ENCODE measurements at regions not wholly inside any gene's neighbourhood (a gene's known extent, or its start where the extent isn't known, plus 50 kb on each side); places are given as distances from the start of the nearest gene placed in this dataset.

GRCh38 chr3:107992976-107993684 is 97.7 kb downstream of the CD47 start:
- DNase-seq: no peak

DNA sequence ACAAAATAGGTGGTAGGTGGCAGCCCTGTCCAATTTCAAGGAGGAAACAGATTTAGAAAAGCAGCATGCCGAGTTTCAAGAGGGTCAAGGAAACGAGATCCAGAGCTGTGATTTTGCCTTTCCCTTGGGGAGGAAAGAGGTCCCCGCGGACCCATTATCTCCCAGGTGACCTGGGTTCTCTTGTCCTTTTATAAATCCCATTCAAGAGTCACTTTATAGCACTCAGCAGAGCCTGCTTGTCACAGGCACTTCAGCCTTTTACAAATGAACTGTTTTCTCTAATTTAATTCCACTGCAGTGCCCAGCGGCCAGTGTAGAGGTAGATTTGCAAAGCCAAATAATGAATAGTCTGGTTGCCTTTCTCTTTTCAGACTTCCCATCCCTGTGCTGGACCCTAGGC is 99.9 kb downstream of the CD47 start:
- DNase-seq: no peak

- DNase-seq: no peak
Observed at GRCh38 chr3:107990433-107990832, 100.4 kb downstream of the CD47 start.

GRCh38 chr3:107989661-107990060 is 101.2 kb downstream of the CD47 start:
- DNase-seq: no peak

- DNase-seq: no peak
Observed at GRCh38 chr3:107988460-107989175, 102.2 kb downstream of the CD47 start.

- no peak for DNase-seq
Observed at GRCh38 chr3:107987036-107987939, 103.5 kb downstream of the CD47 start.

- DNase-seq: no peak
Observed at GRCh38 chr3:107986505-107986904, 104.3 kb downstream of the CD47 start.

DNA sequence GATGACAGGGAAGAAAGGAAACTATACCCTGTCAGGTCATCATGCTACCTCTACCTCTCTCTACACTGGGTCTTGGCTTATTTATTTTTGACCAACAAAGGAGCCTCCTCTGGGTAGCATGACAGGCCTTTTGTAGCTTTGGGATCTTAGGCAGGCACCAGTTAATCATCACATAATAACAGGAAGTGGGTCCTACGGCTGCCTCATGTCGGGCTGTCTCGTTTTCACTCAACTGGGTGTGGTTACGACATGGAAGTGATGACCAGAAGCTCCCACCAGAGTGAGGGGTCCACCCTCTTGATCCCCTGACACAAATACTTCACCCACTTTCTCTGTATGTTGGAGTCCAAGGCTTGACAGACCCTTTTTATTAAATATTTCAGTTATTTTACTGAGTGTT is 105.3 kb downstream of the CD47 start:
- no peak for DNase-seq

DNA sequence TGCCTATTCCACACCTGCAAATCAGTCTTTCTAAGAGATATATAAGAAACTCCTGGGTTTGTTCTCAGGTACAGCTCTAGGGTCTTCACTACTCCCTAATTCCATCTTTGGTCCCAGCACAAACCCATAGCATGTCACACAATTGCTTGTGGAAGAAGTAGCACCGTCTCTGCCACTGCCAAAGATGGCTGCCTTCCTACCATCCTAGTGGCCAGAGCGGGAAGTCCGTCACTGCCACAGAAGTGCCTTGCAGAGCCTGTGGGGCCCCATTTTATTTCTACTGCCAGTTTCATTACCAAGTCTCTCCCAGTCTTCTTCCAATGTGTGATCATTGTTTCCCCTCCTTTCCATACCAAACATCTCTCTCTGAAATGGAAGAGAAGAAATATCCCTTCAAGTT is 107.6 kb downstream of the CD47 start:
- no peak for DNase-seq

GRCh38 chr3:107982165-107982564 is 108.7 kb downstream of the CD47 start:
- no peak for DNase-seq

- DNase-seq: no peak
Observed at GRCh38 chr3:107981471-107982111, 109.2 kb downstream of the CD47 start.

- no peak for DNase-seq
Observed at GRCh38 chr3:107979538-107979937, 111.3 kb downstream of the CD47 start.

DNA sequence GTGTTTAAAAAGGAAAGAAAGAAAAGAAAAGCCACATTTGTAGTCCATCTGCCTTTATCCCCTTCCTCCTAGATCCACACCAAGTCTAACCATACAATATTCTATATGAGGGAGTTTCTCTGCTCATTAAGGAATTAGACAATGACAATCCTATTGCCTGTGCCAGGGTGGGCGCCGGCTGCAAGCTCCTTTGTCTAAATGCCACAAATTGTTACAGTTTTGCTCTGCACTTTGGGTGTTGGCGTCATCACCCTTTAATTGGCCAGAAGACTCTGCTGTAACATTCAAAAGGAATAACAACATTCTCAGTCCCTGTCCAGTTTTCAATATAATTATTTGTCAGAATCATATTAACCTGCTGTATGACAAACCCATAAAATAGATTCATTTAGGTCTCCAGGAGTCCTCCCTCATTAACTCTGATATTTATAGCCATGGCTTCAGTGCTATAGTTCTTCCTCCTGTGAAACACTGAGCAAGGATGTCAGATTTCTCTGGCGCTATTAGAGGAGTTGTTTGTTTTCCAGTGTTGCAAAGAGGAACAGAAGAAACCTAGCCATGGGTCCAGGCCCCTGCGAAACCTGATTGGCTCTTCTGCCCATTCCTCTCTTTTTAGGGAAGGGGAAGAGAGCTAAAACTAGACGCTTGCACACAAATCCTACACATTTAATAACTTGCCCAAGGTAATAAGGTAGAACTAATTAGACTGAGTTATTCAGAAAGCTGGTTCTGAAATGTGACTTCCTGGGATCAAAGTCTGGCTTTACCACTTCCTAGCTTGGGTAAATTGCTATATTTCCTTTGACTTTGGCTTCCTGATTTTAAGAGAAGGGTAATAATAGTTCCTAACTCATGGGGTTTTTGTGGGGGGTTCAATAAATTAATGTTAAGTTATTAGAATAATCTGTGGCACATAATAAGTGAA is 112.4 kb downstream of the CD47 start:
- DNase-seq: no peak

DNA sequence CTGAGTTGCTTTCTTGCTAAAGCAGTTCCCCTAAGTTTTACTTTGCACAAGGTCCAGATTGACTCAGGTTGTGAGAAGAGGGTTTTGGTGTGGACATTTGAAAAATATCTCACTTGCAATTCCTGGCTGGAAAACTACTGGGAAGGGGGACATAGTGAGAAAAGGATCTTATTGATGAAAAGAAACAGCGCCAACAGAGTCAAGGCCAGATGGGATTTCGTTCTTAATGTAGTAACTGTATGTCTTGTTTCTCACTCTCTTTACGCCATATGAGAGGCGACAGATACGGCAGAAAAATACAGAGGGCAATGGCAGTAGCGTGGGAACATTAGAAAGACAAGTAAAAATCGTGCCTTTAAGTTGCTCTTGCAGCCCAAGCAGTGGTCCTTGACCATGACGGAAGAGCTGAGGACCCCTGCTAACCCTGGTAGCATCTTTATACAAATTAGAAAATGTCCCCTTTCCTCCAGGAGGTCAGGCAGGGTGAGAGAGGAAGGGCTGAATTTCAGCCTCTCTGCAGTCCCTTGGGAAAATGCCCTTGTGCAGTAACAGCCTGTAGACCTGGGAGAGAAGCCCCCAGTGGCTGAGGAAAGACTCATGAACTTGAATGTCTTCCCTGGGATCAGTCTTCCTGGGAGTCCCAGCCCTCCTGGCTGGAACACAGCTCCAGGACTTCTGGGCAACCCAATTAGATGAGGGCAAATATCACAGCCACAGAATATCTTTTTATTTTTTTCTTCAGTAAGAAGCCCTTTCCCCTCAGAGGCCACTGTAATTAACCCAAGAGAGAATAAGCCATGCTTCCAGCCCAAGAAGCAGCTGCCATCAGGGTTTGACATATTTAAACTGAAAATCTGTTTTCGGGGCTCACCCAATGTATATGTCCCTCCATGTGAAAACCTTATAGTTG is 113.4 kb downstream of the CD47 start:
- no peak for DNase-seq

DNA sequence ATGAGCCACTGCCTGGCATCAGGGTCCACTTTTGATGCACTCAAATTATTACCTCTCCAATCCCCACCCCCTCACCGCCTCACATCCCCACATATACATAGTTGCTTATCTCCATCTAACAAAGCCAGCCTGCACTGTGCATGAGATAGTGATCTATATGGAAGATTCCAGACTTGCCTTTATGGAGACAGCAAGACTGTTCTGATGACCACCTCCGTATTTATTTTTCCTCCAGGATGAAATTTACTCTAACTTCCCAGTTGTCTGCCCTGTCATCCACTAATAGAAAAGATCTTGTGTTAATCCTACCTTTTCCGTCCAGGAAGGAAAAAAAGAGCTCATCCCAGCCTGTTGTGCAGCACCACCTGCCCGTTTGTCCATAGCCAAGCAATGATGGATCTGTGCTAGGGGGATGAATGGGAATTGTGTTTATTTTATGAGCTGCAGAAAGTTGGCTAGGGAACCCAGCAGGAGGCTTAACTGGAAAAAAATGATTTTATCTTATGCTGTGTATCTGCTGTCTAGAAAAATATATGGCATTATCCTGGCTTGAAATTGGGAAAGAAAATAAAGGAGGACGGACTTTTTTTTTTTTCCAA is 114.5 kb downstream of the CD47 start:
- DNase-seq: no peak

DNA sequence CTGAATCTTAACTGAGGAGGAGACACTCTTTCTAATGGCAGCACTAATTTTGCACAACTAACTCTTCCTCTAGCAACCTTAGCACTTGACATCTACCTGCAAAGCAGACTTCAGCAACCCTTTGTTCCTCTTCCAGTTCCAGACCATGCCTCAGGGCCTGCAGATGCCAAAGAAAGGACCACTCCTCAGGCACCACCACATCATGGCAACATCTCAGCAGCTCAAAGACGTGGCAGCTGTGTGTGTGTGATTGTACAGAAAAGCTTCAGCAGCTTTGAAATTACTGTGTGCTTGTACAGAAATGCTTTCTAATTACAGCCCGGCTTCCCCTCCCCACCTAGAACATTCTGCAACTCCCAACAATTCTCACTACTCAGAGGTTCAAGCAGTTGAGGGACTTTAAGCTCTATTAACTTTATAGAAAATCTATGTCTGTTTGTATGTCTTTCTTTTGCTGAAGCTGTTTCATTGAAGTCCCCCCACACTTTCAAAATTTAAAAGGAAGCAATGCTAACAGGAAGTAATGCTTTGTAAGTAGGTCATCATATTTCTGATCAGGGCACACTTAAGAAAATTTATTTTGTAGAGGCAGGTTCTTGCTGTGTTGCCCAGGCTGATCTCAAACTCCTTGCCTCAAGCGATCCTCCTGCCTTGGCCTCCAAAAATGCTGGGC is 115.2 kb downstream of the CD47 start:
- no peak for DNase-seq

DNA sequence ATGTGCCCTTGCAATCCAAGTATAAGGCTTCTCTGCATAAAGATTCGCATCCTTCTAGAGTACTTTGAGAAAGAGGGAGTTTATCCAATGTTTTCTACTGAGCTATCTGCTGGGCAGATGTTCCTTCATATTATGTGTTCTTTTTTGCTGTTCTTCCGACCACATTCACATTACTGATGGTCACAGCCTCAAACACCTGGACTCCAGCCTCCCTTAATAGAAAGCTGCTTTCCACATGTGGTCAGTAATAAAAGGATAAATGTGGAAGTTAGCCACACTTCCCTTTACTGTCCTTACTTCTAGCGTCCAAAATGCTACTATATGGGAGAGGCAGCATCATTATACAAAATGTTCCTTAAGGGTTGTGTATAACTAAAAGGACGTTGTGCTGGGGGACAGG is 116.9 kb downstream of the CD47 start:
- DNase-seq: no peak

DNA sequence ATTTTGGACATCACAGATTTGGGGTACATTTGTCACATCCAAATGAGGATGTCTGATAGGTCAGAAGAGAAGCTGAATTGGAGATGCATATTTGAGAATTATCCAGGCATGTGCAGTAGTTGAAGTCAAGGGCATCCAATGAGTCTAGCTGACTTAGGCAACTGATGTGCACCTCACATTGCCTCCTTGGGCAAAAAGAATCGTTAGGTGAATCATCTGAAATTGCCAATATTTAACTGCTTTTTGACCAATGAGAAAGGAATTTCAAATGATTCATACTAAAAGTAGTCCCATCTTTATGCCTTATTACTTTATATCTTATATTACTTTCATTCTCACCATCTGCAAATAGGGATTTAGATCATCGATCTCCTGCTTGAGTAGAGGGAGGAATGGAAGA is 117.7 kb downstream of the CD47 start:
- DNase-seq: no peak

DNA sequence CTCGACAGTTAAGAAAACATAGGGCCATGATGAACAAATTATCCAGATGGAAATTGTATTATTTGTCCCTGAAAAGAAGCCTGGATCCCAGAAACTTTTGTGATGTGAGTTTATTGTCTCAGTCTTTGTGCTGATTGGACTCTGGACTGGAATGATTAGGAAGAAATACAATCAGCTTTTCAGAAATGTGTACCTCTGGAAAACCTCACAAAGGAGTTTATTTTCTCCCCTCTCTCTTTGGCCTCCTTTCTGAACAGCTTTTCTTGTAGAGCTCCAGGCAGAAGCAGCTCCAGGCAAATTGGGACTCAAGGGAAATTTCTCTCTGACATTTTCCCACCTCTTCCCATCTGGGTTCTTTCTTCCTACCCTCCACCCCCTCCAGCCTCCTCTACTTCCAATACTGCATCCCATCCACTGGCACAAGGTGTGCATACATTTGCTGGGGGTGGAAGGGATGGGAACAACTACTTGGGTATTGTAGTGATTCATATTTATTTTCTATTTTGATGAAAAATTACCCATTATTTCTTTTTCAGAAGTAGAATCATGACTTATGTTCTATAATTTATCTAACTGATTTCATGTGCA is 119.7 kb downstream of the CD47 start:
- DNase-seq: no peak
